ENCODE measurements at regions not wholly inside any gene's neighbourhood (a gene's known extent, or its start where the extent isn't known, plus 50 kb on each side); places are given as distances from the start of the nearest gene placed in this dataset.

DNA sequence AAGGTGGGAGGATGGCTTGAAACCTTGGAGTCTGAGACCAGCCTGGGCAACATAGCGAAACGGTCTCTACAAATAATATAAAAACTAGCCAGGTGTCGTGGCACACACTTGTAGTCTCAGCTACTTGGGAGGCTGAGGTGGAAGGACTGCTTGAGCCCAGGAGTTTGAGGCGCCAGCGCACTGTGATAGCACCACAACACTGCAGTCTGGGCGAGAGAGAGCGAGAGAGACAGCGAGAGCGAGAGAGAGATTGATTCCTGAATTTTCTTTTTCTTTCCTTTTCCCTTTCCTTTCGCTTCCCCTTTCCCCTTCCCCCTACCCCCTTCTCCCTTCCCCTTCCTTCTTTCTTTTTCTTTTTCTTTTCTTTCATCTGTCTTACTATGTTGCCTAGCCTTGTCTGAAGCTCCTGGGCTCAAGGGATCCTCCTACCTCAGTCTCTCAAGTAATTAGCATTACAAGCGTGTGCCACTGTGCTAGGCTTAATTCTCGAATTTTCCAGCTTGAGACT is 162.4 kb upstream of the ZBED5 start:
- no peak for TF ChIP-seq JUN (IDR thresholded peaks at IDR 0.05; ENCODE audit: borderline replicate concordance, insufficient read depth, insufficient read length, low read depth)
- TF ChIP-seq, protein P1, sequence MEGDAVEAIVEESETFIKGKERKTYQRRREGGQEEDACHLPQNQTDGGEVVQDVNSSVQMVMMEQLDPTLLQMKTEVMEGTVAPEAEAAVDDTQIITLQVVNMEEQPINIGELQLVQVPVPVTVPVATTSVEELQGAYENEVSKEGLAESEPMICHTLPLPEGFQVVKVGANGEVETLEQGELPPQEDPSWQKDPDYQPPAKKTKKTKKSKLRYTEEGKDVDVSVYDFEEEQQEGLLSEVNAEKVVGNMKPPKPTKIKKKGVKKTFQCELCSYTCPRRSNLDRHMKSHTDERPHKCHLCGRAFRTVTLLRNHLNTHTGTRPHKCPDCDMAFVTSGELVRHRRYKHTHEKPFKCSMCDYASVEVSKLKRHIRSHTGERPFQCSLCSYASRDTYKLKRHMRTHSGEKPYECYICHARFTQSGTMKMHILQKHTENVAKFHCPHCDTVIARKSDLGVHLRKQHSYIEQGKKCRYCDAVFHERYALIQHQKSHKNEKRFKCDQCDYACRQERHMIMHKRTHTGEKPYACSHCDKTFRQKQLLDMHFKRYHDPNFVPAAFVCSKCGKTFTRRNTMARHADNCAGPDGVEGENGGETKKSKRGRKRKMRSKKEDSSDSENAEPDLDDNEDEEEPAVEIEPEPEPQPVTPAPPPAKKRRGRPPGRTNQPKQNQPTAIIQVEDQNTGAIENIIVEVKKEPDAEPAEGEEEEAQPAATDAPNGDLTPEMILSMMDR (IDR thresholded peaks at IDR 0.05; ENCODE audit: extremely low read depth in 1 of 2, insufficient read depth in 1 of 2, low read depth in 1 of 2, low read length in 2 of 2) = no peak
